RPMI8226 (cell line): ENCODE measurements at regions not wholly inside any gene's neighbourhood (a gene's known extent, or its start where the extent isn't known, plus 50 kb on each side); places are given as distances from the start of the nearest gene placed in this dataset.
"Not testable (repeated sequence)": the region's sequence is repeated elsewhere in the genome, so short reads cannot be mapped to it uniquely, and the experiment has no call there.

Experiments used
- DNase-seq: peaks from one replicate; pipeline ENCODE4 v3.0.0-alpha.2; 2015

DNA sequence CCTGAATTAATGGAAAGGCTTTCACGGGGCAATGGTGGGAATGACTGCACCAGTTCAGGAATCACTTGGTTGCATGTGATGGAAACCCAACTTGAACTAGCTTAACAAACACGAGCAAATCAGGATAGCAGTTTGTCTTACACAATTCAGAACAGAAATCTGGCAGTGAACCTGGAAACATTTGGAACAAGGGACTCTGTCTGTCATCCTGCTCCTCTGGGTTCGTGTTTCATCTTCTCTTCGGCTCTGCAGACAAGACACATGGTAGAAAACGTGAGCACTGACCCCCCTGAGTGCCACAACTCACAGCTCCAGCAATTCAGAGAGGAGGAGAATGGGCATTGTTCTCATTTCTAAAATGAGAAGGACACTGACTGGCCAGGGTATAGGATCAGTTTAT, 218.1 kb upstream of the NREP start:
- DNase-seq = no peak

DNA sequence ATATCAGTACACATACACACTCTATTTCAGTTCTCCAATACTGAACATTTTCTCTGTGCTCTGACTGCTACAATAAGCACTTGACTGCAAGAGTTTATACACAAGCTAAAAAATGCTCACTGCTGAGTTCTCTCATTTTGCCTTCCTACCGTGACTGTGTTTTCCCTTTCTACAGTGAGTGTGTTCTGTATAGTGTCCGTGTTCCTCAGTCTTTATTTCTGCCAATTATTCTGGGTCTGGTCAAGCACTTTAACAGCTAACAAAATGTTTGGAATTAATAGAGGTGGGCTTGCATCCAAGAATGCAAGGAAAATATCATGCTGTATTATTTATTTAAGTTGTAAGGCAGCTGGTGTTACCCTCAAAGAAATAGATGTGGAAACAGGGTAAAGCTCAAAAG, 217.0 kb upstream of the NREP start:
- DNase-seq = no peak

DNA sequence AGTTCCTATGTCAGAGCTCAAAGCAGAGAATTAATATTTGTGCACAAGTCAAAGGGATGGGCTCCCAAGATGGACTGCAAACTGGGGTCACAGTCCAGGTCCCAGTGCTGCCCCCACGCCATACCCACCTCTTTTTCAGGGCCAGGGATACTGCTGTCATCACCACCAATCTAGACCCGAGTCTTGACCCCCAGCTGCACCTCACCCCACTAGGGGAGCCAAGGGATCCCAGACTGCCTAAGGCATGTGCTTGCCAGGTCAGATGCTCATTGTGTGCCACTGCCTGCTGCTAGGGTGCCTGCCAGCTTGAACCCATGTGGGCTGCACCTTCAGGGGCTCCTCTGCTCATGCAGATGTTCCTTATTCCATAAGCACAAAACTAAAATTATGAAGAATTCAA, 215.6 kb upstream of the NREP start:
- DNase-seq = no peak

DNA sequence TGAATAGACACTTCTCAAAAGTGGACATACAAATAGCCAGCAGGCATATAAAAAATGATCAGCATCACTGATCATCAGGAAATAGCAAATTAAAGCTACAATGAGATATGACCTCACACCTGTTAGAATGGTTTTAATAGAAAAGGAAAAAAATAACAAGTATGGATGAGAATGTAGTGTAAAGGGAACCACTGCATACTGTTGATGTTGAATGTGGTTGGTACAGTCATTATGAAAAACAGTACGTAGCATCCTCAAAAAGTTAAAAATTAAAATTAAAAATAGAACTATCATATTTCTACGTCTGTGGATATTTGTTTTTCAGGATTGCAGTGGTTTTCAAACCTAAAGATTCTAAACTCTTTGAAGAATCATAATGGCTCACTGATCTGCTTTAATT, 215.1 kb upstream of the NREP start:
- DNase-seq = no peak

DNA sequence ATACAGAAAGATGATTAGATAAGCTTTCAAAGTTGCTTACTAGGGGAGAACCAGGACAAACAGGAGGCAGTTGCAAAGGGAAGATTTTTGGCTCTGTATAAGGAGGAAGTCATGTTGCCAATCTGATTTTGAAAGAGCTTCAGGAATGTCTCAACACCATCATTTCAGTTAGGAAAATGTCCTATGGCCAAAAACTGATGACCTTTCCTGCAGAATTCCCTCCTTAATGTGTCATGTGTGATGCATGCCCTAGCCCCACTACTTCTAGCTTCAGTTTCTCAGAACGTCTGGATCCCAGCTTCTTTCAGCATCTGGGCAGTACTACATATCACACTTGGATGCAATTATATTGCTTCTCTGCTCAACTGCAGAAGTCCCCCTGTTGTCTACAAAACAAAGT, 211.5 kb upstream of the NREP start:
- no peak for DNase-seq

DNA sequence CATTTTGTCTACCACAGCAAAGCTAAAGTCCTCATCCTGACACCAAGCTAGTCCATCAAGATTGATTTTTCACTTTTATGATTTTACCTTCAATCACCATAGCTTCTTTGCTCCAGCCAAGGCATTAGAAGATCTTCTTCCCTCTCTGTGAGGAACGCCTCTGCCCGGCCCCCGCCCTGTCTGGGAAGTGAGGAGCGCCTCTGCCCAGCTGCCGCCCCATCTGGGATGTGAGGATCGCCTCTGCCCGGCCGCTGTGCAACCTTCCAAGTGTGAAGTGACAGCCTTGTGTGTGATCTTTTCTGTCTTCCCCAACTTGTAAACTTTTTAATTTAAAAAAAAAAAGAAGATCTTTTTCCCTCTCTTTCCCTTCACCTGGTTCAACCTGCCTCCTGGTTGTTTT, 210.5 kb upstream of the NREP start:
- DNase-seq = no peak

DNA sequence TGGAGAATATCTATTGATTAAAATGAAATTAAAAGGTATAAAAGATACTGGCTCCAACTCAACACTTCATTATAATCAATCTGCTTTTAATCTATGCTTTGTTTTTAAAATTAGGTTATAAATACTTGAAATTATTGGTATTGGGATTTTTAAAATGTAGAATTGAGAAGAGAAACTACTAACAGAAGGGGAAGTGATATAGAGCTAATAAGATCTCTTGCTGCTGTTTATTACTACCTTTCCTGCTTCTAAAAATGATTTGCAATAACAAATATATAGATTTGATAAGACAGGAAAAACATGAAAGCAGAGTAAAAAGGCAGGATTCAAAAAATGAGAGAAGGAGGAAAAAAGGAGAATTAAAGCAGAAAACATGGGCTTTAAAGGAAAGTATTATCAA, 209.3 kb upstream of the NREP start:
- no peak for DNase-seq

DNA sequence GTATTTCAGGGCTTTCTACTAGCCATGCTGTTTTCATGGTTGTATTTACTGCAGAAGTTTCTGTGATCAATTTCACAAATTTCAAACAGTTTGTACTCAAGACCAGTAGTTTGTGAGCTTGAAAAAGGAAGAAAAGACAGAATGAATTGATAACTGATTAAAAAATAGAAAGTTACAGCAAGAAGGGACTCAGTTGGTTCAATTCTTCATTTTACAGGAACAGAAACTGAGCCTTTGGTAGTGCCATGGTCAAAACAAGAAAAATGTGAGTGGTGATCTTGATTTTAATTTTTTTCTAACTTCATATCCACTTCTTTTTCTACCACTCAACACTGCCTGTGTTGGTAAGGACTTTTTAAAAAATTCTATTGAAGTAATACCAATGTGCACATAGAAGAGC, 206.6 kb upstream of the NREP start:
- DNase-seq = no peak

DNA sequence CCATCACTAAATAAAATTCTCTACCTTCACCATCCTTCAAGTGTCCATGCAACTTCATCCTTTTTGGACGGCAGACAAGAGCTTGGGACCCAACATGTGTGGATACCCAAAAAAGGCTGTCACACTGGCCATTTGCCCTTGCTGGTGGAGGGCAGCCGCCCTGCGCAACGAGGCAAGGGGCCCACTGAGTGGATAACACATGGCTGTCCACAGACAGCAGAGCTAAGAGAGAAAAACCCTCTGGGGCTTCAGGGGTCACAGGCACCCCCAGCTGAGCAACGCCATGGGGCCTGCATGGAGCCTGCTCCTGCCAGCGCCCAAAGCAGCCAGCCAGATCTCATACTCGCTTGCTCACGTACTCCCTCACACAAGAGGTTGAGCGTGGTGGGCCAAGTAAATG, 205.9 kb upstream of the NREP start:
- DNase-seq = no peak

DNA sequence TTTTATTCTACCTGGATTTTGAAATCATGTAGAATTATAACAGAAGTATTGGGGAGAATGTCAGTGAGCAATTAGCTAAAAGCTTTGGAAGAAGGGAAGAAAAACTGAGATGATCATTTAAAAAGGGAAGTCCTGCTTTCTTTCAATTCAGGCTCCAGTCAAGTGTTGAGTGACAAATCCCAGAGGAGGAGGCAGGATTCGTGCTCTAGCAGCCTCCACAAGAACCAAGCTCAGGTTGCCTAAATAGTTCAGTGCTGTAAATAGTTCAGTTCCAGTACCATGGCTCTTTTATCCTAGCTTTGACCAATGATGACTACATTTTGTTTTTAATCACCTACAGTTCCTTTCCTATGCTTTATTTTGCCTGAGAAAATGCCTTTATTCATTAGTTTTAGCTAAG, 204.9 kb upstream of the NREP start:
- DNase-seq = no peak

DNA sequence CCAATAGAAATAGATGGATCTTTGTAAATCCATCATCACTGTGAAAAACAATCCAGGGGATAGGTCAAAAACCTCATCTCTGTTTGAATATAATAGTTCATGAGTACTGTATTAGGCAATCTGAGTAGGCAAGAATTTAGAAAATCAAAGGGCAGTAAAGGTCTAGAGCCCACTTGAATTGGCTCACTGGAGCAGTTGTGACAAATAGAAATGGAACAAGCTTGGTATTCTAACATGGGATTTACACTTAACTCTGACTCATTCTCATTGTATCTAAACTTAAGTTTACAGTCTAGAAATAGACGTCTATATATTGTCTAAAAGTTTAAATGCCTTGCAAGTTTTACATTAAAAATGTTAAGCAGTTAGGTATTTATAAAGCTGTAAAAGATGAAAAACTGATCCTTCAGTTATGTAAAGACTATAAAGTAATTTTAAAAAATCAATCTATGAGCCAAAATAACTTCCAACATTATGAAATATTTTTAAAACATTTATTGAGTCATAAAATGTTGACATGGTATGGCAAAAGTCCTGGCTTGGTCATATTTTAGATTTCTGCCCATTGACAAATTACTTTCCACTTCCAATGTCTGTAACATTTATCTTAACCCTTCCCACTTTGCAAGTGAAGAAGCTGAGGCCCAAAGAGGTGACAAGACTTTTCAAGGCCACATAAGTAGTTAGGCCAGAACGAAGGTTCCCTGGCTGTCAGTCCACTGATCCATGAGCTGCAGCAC, 203.7 kb upstream of the NREP start:
- no peak for DNase-seq

DNA sequence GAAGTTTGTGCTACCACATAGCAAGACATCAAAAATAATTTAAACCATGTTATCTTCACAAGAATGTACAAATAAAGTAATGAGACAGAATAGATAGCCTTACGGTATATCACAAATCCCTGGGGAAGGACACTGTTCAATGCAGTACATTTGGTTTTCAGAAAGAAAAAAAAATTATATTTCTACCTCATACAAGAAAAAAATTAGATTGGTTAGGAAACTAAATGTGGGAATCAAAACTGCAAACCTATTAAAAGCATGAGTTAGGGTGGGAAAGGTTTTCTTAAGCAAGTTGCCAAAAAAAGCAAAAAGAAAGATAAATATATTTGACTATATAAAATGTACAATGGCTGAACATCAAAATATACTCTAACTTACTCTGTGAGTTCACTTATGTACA, 201.9 kb upstream of the NREP start:
- DNase-seq = no peak

DNA sequence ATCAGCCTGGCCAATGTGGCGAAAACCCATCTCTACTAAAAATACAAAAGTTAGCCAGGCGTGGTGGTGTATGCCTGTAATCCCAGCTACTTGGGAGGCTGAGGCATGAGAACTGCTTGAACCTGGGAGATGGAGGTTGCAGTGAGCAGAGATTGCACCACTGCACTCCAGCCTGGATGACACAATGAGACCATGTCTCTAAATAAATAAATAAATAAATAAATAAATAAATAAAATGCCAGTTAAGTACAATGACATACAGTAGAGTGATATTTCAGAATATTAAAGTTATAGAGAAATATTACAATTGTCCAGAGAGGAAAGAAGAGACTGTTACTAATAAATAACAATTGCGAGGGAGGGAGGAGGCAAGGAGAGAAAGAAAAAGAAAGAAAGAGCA, 199.8 kb upstream of the NREP start:
- DNase-seq = not testable (repeated sequence)

DNA sequence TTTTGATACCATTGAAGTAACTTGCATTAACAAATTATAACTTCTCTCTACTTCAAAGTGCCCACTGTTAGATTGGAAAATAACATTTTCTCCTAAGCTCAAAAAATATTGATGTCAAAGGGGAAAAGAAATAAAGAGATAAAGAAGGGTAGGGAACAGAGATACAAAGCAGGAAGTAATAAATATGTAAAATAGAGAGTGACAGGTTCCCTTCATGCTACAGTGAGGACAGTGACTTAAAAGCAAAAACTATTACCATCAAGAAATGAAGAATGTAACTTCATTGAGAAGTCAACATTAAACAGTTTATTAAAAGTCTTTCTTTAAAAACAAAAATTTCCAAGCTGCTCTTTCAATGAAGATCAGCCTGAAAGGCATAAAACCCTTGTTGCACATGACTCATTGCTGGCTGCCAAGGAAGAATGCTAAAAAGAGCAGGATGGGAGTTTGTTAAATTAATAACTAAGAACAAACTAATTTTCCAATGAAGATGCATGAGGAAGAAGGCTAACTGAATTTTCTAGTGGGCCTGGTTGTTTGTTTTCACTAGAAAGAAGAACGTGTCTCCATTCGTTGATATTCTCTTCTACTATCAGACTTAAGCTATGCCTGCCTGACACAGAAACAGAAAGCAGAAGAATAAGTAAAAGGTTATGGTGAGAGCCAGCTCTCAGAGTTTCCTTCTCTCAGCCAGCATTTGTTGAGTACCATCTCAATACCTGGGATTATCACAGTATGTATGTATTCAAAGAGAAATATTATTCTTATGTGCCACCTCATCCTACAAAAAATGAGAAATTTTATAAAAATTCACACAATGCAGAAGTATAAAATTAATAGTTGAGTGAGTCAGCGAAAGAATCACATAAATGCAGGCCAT, 197.8 kb upstream of the NREP start:
- no peak for DNase-seq

DNA sequence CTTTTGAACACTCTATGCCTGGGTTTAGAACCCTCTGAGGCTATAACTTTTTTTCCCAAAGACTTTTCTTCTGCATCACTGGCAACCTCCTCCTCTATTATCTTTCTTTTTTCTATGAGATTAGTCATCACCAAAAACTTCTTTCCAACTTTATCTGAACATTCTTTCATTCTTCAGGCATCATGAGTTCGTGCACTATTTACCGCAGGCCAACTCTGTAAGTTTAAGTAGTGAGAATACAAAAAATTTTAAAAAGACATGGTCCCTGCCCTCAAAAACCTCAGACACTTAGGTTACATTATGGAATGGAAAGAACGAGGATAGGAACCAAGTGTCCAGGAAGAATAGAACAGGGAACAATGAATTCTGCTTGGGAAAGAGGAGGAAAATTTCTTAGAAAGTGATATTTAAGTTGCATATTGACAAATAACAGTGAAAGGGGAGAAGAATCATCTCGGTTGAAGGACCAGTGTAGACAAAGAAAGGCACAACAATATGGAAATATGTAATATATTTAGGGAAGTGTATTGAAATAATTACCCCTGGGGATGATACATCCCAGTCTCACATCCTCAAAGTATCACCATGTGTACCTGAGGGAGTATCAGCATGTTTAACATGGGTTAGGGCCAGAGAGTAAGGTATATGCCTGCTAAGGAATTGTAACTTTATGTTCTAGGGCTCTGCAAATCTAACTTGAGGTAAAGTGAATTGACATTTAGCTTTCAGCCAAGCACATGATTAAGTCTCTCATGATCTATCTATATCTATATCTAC, 196.5 kb upstream of the NREP start:
- no peak for DNase-seq

DNA sequence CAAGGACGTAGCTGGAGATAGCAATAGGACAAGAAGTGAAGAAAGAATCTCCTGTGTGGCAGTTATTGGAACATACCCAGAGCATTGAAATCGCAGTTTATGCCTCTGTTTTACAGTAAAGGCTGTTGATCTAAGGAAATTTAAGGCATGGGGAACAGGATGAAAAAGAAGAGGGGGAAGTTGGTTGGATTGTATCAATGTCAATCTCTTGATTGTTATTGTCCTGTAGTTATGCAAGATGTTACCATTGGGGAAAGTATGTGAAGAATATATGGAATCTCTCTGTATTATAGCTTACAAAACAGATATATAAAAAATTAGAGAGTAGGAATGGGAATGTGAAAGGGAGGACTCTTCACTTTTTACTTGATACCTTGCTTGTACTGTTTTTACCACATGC, 195.6 kb upstream of the NREP start:
- no peak for DNase-seq

DNA sequence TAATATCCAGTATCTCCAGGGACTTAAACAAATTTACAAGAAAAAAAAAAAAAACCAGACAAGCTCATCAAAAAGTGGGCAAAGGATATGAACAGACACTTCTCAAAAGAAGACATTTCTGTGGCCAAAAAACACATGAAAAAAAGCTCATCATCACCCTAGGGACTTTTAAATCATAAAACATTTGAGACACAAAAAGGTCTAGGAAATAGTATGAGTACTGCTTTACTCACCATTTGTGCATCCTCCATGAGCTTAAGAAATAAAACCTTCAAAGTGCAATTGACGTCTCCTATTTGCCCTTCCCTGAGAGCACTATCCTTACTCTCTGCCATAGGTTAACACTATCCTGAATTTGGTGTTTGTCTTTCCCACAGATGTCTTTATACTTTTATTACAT, 193.7 kb upstream of the NREP start:
- DNase-seq = no peak

DNA sequence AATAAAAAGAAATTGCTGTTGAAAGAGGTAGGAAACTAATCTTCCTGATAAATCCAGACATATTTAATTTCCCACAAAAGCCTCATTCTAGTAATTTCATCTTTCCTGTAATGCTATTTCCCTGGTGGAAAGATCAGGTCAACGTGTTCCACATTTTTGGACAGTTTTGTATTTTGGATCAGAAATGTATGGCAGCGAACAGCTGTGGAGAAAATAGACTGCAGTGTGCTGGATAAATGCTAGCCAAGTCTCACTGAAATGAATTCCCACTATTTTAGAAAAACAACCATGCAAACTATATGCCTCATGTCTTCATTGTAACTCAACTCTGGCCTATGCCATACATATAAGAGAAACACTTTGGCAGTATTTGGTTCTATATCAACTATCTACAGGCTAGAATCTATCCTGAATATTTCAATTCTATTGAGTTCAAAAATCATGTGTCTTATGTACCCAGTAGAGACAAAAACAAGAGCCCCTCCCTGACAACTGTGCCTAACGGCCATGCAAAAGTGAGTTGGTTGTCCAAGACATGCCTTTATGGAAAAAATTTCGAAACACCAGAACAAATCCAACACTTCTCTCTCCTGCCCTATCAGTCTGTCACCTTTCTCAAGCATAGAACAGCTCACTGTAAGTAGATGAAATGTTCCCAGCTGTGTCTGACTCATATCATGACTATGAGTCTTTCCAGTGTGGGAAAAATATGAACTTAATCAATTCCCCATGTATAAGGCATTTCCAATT, 191.3 kb upstream of the NREP start:
- no peak for DNase-seq

DNA sequence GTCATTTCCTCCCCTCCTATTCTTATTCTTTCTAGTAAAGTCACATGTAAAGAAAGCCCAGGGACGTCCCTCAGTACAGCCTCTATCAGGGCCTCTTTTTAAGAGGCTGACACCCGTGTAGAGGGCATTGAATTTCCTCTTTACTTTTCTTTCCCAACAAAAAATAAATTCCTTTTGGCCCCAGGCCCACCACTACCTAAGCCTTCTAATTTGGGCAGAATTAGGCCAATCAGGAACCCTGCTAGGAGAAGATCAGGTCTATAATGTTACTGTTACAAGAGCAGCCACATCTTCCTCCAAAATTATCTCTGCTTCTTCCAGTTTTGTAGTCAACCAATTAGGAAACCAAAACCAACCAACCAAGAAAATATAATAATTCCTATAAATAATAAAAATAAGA, 189.6 kb upstream of the NREP start:
- no peak for DNase-seq

DNA sequence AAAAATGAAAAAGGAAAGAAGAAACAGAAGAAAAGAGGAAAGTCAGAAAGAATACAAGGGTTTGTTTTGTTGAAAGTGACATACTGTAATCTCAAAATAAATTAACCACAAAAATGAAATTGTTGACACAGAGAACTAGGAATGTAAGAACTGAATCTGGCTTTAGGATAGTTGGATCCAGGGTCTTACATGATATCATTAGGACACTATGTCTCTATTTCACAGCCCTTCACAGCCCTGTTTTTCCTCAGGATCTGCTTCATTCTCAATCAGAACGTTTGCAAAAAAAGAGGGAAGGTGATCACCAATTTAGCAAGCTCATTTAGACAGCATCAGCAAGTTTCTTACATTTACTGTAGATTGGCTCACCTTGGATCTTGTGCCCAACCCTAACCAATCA, 188.5 kb upstream of the NREP start:
- no peak for DNase-seq

DNA sequence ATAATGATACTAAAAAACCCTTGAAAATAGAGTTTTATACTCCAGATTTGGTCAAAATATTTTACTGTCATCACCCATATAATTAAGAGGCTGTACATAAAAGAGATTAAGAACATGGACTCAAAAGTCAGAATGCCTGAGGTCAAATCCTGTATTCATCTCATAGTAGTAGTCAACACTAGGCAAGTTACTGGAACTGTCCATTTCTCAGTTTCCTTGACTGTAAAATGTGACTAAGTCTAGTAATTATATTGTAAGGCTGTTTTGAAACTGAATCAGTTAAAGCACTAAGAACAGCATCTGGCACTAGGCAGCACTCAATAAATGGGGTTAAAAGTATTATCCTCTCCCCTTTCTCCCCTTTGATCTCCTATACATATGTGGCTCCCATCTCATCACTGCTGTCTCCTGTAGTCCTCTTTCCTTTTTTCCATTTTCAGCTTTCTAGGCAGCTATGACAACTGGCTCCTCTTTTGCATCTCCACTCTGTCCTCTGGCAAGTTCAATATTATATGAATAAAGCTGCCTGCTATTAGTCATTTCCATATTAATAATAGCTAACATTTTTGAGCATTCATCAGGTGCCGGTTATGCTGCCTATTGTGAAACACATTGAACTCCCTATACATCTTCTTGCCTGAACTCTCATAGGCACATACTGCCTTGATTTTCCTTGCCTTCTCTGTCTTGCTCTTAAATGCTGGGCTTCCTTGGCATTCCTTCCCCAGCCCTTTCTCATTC, 185.8 kb upstream of the NREP start:
- no peak for DNase-seq

DNA sequence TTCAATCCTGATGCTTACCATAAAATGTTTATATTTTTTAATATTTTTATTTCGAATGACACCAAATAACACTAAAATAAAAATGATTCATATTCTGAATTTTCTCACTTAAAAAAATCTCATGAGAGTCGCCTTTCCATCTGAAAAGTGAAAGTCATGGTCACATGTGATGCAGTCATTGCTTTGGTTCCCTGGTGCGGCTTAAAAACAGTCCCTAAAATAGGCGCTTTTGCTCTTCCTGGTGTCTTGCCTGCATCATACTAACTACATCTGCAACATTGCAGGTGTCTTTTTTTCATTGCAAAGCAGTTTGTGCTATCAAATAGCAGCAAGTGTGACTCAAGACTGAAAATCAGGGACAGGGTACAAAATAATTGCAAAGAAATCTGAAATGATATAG, 185.2 kb upstream of the NREP start:
- no peak for DNase-seq
